ENCODE measurements at regions not wholly inside any gene's neighbourhood (a gene's known extent, or its start where the extent isn't known, plus 50 kb on each side); places are given as distances from the start of the nearest gene placed in this dataset.
"Not testable (repeated sequence)": the region's sequence is repeated elsewhere in the genome, so short reads cannot be mapped to it uniquely, and the experiment has no call there.

DNA sequence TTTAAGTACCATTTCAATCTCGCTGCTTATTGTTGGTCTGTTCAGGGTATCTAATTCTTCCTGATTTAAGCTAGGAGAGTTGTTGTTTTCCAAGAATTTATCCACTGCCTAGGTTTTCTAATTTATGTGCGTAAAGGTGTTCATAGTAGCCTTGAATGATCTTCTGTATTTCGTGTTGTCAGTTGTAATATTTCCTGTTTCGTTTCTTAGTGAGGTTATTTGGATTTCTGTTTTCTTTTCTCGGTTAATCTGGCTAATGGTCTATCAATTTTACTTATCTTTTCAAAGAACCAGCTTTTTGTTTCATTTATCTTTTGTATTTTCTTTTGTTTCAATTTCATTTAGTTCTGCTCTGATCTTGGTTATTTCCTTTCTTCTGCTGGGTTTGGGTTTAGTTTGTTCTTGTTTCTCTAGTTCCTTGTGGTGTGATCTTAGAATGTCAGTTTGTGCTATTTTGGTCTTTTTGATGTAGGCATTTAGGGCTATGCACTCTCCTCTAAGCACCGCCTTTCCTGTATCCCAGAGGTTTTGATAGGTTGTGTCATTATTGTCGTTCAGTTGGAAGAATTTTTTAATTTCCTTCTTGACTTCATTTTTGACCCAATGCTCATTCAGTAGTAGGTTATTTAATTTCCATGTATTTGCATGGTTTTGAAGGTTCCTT, 92.5 kb upstream of the CSRP2 start:
- CTCF ChIA-PET, result interaction anchor here (1.0 kb wide), 1 partner anchor 40 kb away, joined by 3 read pairs; no protein-coding TSS in a partner anchor
- H3K9me3 Mint-ChIP-seq, result peaks cover 22% of the 10 kb centered on the region

DNA sequence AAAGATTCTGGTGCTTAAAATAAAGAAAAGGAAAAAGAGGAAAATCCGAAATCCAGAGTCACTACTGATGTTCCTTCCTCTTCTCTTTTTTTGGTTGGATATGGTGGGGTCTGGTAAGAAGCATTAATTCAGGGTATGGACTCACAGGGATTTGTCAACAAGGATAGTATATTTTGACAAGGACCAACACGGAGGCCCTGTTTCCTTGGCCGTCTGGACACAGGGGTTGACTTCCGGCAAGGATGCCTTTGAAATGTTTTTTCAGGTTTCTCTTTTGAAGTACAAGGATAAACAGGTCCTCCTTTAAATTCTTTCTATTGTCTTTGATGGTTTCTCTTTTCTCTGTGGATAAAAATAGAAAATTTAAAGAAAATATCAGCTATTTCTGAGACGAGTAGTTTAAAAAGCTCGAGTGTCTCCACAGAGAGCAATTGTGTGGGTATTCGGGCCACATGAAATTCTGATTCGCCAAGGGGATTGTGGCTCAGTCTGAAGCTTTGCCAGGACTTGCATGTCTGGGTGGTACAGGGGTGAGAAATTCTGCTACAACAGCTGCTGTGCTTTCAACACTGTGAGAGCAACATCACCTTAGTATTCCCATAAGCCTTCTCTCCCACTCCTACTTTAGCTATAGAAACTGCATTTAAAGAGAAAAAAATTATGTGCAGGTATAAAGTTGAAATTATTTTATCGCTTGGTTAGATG, 88.5 kb upstream of the CSRP2 start:
- DNase-seq (ENCODE audit: low spot score), result no peak
- Mint-ChIP-seq H3K36me3 (peaks cover 12% of the 10 kb centered on the region), H3K27ac (peak overlapping the region; percentile 77), H3K4me1 (peaks cover 56% of the 10 kb centered on the region), H3K27me3 (ENCODE audit: low read depth) (peaks cover 13% of the 10 kb centered on the region), H3K4me3 (peak overlapping the region; percentile 14; the same call in 1 of the 2 replicates), H3K9me3 (peaks cover 22% of the 10 kb centered on the region)
- CTCF ChIA-PET, result interaction anchor here (1.4 to 2.8 kb wide), 3 partner anchors 11 to 44 kb away, joined by 3 to 22 read pairs (median 3); no protein-coding TSS in a partner anchor
- peak; percentile 46 for ATAC-seq
- POLR2A ChIA-PET, result no interaction called here
- TF ChIP-seq SMAD3 (CRISPR knock-in tag; IDR thresholded peaks at IDR 0.05; ENCODE audit: borderline replicate concordance) (no peak), TCF7 (CRISPR knock-in tag; IDR thresholded peaks at IDR 0.05; ENCODE audit: low read depth) (no peak), NR3C1 (CRISPR knock-in tag; conservative IDR thresholded peaks at IDR 0.05; ENCODE audit: low read depth) (no peak), EMX1 (CRISPR knock-in tag; IDR thresholded peaks at IDR 0.05) (no peak), JAZF1 (CRISPR knock-in tag; IDR thresholded peaks at IDR 0.05) (no peak), ZNF138 (CRISPR knock-in tag; conservative IDR thresholded peaks at IDR 0.05) (no peak), ZNF416 (CRISPR knock-in tag; IDR thresholded peaks at IDR 0.05) (no peak), TEAD4 (CRISPR knock-in tag; IDR thresholded peaks at IDR 0.05) (no peak), FOXJ3 (CRISPR knock-in tag; IDR thresholded peaks at IDR 0.05; ENCODE audit: borderline replicate concordance) (no peak), MXD4 (CRISPR knock-in tag; IDR thresholded peaks at IDR 0.05; ENCODE audit: borderline replicate concordance) (no peak)
- TF ChIP-seq, protein P1, sequence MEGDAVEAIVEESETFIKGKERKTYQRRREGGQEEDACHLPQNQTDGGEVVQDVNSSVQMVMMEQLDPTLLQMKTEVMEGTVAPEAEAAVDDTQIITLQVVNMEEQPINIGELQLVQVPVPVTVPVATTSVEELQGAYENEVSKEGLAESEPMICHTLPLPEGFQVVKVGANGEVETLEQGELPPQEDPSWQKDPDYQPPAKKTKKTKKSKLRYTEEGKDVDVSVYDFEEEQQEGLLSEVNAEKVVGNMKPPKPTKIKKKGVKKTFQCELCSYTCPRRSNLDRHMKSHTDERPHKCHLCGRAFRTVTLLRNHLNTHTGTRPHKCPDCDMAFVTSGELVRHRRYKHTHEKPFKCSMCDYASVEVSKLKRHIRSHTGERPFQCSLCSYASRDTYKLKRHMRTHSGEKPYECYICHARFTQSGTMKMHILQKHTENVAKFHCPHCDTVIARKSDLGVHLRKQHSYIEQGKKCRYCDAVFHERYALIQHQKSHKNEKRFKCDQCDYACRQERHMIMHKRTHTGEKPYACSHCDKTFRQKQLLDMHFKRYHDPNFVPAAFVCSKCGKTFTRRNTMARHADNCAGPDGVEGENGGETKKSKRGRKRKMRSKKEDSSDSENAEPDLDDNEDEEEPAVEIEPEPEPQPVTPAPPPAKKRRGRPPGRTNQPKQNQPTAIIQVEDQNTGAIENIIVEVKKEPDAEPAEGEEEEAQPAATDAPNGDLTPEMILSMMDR (IDR thresholded peaks at IDR 0.05), result no peak
- TF ChIP-seq, protein P2, sequence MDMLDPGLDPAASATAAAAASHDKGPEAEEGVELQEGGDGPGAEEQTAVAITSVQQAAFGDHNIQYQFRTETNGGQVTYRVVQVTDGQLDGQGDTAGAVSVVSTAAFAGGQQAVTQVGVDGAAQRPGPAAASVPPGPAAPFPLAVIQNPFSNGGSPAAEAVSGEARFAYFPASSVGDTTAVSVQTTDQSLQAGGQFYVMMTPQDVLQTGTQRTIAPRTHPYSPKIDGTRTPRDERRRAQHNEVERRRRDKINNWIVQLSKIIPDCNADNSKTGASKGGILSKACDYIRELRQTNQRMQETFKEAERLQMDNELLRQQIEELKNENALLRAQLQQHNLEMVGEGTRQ (CRISPR knock-in tag; IDR thresholded peaks at IDR 0.05), result no peak
- TF ChIP-seq, protein P3, sequence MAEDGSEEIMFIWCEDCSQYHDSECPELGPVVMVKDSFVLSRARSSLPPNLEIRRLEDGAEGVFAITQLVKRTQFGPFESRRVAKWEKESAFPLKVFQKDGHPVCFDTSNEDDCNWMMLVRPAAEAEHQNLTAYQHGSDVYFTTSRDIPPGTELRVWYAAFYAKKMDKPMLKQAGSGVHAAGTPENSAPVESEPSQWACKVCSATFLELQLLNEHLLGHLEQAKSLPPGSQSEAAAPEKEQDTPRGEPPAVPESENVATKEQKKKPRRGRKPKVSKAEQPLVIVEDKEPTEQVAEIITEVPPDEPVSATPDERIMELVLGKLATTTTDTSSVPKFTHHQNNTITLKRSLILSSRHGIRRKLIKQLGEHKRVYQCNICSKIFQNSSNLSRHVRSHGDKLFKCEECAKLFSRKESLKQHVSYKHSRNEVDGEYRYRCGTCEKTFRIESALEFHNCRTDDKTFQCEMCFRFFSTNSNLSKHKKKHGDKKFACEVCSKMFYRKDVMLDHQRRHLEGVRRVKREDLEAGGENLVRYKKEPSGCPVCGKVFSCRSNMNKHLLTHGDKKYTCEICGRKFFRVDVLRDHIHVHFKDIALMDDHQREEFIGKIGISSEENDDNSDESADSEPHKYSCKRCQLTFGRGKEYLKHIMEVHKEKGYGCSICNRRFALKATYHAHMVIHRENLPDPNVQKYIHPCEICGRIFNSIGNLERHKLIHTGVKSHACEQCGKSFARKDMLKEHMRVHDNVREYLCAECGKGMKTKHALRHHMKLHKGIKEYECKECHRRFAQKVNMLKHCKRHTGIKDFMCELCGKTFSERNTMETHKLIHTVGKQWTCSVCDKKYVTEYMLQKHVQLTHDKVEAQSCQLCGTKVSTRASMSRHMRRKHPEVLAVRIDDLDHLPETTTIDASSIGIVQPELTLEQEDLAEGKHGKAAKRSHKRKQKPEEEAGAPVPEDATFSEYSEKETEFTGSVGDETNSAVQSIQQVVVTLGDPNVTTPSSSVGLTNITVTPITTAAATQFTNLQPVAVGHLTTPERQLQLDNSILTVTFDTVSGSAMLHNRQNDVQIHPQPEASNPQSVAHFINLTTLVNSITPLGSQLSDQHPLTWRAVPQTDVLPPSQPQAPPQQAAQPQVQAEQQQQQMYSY (CRISPR knock-in tag; IDR thresholded peaks at IDR 0.05), result no peak
- TF ChIP-seq, protein P4, sequence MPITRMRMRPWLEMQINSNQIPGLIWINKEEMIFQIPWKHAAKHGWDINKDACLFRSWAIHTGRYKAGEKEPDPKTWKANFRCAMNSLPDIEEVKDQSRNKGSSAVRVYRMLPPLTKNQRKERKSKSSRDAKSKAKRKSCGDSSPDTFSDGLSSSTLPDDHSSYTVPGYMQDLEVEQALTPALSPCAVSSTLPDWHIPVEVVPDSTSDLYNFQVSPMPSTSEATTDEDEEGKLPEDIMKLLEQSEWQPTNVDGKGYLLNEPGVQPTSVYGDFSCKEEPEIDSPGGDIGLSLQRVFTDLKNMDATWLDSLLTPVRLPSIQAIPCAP (CRISPR knock-in tag; IDR thresholded peaks at IDR 0.05), result no peak

More for the DNA sequence above, 92.5 kb upstream of the CSRP2 start:
- ATAC-seq; POLR2A ChIA-PET; H3K27ac Mint-ChIP-seq; H3K4me3 Mint-ChIP-seq; DNase-seq (ENCODE audit: low spot score); H3K27me3 Mint-ChIP-seq (ENCODE audit: low read depth): not testable (repeated sequence)
- H3K36me3 Mint-ChIP-seq, result peaks cover 12% of the 10 kb centered on the region
- peaks cover 42% of the 10 kb centered on the region for H3K4me1 Mint-ChIP-seq
